ENCODE measurements at regions not wholly inside any gene's neighbourhood (a gene's known extent, or its start where the extent isn't known, plus 50 kb on each side); places are given as distances from the start of the nearest gene placed in this dataset.
"Not testable (repeated sequence)": the region's sequence is repeated elsewhere in the genome, so short reads cannot be mapped to it uniquely, and the experiment has no call there.

- no peak overlapping the region for H3K4me3 Mint-ChIP-seq
- no peaks in the 10 kb centered on the region for H3K36me3 Mint-ChIP-seq (ENCODE audit: low read depth)
- TF ChIP-seq, protein P1, sequence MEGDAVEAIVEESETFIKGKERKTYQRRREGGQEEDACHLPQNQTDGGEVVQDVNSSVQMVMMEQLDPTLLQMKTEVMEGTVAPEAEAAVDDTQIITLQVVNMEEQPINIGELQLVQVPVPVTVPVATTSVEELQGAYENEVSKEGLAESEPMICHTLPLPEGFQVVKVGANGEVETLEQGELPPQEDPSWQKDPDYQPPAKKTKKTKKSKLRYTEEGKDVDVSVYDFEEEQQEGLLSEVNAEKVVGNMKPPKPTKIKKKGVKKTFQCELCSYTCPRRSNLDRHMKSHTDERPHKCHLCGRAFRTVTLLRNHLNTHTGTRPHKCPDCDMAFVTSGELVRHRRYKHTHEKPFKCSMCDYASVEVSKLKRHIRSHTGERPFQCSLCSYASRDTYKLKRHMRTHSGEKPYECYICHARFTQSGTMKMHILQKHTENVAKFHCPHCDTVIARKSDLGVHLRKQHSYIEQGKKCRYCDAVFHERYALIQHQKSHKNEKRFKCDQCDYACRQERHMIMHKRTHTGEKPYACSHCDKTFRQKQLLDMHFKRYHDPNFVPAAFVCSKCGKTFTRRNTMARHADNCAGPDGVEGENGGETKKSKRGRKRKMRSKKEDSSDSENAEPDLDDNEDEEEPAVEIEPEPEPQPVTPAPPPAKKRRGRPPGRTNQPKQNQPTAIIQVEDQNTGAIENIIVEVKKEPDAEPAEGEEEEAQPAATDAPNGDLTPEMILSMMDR (IDR thresholded peaks at IDR 0.05): no peak
- ChIA-PET POLR2A (no interaction called here), CTCF (no interaction called here)
- no peak overlapping the region for H3K4me3 ChIP-seq (ENCODE audit: low read length)
- no peak overlapping the region for H3K27ac Mint-ChIP-seq
- peaks cover 9% of the 10 kb centered on the region for H3K27me3 Mint-ChIP-seq
- H3K27ac ChIP-seq (ENCODE audit: low read depth in 1 of 2, low read length in 2 of 2): no peak overlapping the region
- H3K9me3 ChIP-seq (ENCODE audit: control insufficient read depth in 1 of 2, insufficient read depth in 1 of 2, low read length in 2 of 2): no peaks in the 10 kb centered on the region
- H3K4me1 Mint-ChIP-seq (ENCODE audit: low read depth): no peaks in the 10 kb centered on the region
- no peak for ATAC-seq (ENCODE audit: poor library complexity)
- H3K27me3 ChIP-seq (ENCODE audit: control insufficient read depth in 1 of 2, insufficient read depth in 2 of 2, low read length in 2 of 2): no peaks in the 10 kb centered on the region
- no peaks in the 10 kb centered on the region for H3K9me3 Mint-ChIP-seq
- H3K36me3 ChIP-seq (ENCODE audit: insufficient read depth, low read length): no peaks in the 10 kb centered on the region
- intact Hi-C loops (cut with DNase I, micrococcal nuclease): no loop called here
- H3K4me1 ChIP-seq (ENCODE audit: insufficient read depth, low read length): no peaks in the 10 kb centered on the region
- DNase-seq: peak in 1 of 14 experiments; percentile 5
Measured at GRCh38 chr2:16722677-16723076, 57.0 kb upstream of the CYRIA start.

GRCh38 chr2:16722126-16722525 is 56.5 kb upstream of the CYRIA start:
- Histone ChIP-seq H3K4me3 (ENCODE audit: low read length) (no peak overlapping the region), H3K9me3 (ENCODE audit: control insufficient read depth in 1 of 2, insufficient read depth in 1 of 2, low read length in 2 of 2) (no peaks in the 10 kb centered on the region), H3K27me3 (ENCODE audit: control insufficient read depth in 1 of 2, insufficient read depth in 2 of 2, low read length in 2 of 2) (no peaks in the 10 kb centered on the region), H3K27ac (ENCODE audit: low read depth in 1 of 2, low read length in 2 of 2) (no peak overlapping the region), H3K4me1 (ENCODE audit: insufficient read depth, low read length) (no peaks in the 10 kb centered on the region), H3K36me3 (ENCODE audit: insufficient read depth, low read length) (no peaks in the 10 kb centered on the region)
- ChIA-PET CTCF (no interaction called here), POLR2A (no interaction called here)
- Mint-ChIP-seq H3K27me3 (peaks cover 9% of the 10 kb centered on the region), H3K9me3 (no peaks in the 10 kb centered on the region), H3K4me1 (ENCODE audit: low read depth) (no peaks in the 10 kb centered on the region), H3K4me3 (no peak overlapping the region), H3K27ac (no peak overlapping the region), H3K36me3 (ENCODE audit: low read depth) (no peaks in the 10 kb centered on the region)
- DNase-seq (no peak), ATAC-seq (ENCODE audit: poor library complexity) (no peak)
- TF ChIP-seq, protein P1 (IDR thresholded peaks at IDR 0.05): no peak
- intact Hi-C loops (cut with DNase I, micrococcal nuclease): no loop called here

GRCh38 chr2:16721529-16721928 is 55.9 kb upstream of the CYRIA start:
- H3K27ac ChIP-seq (ENCODE audit: low read depth in 1 of 2, low read length in 2 of 2); H3K9me3 ChIP-seq (ENCODE audit: control insufficient read depth in 1 of 2, insufficient read depth in 1 of 2, low read length in 2 of 2); H3K4me1 ChIP-seq (ENCODE audit: insufficient read depth, low read length); intact Hi-C loops (cut with DNase I, micrococcal nuclease); H3K36me3 ChIP-seq (ENCODE audit: insufficient read depth, low read length); ATAC-seq (ENCODE audit: poor library complexity); H3K4me1 Mint-ChIP-seq (ENCODE audit: low read depth); DNase-seq; H3K27me3 ChIP-seq (ENCODE audit: control insufficient read depth in 1 of 2, insufficient read depth in 2 of 2, low read length in 2 of 2); H3K27ac Mint-ChIP-seq; H3K4me3 Mint-ChIP-seq; POLR2A ChIA-PET; H3K27me3 Mint-ChIP-seq; H3K9me3 Mint-ChIP-seq; H3K36me3 Mint-ChIP-seq (ENCODE audit: low read depth); H3K4me3 ChIP-seq (ENCODE audit: low read length): not testable (repeated sequence)
- CTCF ChIA-PET: interaction anchor here (0.7 kb wide), 1 partner anchor 85 kb away, joined by 3 read pairs; no protein-coding TSS in a partner anchor

DNA sequence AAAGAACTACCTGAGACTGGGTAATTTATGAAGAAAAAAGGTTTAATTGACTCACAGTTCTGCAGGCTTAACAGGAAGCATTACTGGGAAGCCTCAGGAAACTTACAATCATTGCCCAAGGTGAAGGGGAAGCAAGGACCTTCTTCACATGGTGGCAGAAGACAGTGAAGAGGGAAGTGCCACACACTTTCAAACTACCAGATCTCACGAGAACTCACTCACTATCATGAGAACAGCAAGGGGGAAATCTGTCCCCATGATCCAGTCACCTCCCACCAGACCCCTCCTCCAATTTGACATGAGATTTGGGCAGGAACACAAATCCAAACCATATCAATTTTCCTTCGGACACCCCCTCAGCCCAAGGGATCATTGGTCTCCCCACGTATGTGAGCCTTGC is 55.1 kb upstream of the CYRIA start:
- H3K27me3 ChIP-seq (ENCODE audit: control insufficient read depth in 1 of 2, insufficient read depth in 2 of 2, low read length in 2 of 2); H3K27ac ChIP-seq (ENCODE audit: low read depth in 1 of 2, low read length in 2 of 2); H3K4me1 ChIP-seq (ENCODE audit: insufficient read depth, low read length); H3K9me3 ChIP-seq (ENCODE audit: control insufficient read depth in 1 of 2, insufficient read depth in 1 of 2, low read length in 2 of 2); H3K4me1 Mint-ChIP-seq (ENCODE audit: low read depth); intact Hi-C loops (cut with DNase I, micrococcal nuclease); H3K27ac Mint-ChIP-seq; DNase-seq; POLR2A ChIA-PET; H3K4me3 Mint-ChIP-seq; CTCF ChIA-PET; H3K36me3 ChIP-seq (ENCODE audit: insufficient read depth, low read length); ATAC-seq (ENCODE audit: poor library complexity); H3K9me3 Mint-ChIP-seq; H3K4me3 ChIP-seq (ENCODE audit: low read length); H3K36me3 Mint-ChIP-seq (ENCODE audit: low read depth): not testable (repeated sequence)
- peaks cover 13% of the 10 kb centered on the region for H3K27me3 Mint-ChIP-seq
